ENCODE measurements at regions not wholly inside any gene's neighbourhood (a gene's known extent, or its start where the extent isn't known, plus 50 kb on each side); places are given as distances from the start of the nearest gene placed in this dataset.

- TF ChIP-seq KDM5A (IDR thresholded peaks at IDR 0.05; ENCODE audit: borderline replicate concordance, low read length) (no peak), GPBP1L1 (CRISPR knock-in tag; IDR thresholded peaks at IDR 0.05) (no peak), ATF2 (CRISPR knock-in tag; IDR thresholded peaks at IDR 0.05) (no peak), ZNF264 (CRISPR knock-in tag; IDR thresholded peaks at IDR 0.05) (no peak)
These were observed 747.2 kb downstream of the DIAPH3 start (continued) for GRCh38 chr13:59416561-59416960.

- BruUV-seq (replicated peaks) = no TSS peak
- no peaks in the 10 kb centered on the region for H4K20me1 ChIP-seq (ENCODE audit: insufficient read depth, low read length)
- 7% methylated on average over 4 of the region's 4 CpGs for WGBS (ENCODE audit: low lambda C conversion rate)
- no peak for TF ChIP-seq HNRNPK (IDR thresholded peaks at IDR 0.05; ENCODE audit: low read depth, low read length, poor library complexity, severe bottlenecking)
- no peak for TF ChIP-seq ZNF766 (CRISPR knock-in tag; IDR thresholded peaks at IDR 0.05; ENCODE audit: borderline replicate concordance)
- no peak for TF ChIP-seq NFE2L1 (CRISPR knock-in tag; IDR thresholded peaks at IDR 0.05; ENCODE audit: borderline replicate concordance)
- no peak for TF ChIP-seq ZNF296 (CRISPR knock-in tag; conservative IDR thresholded peaks at IDR 0.05)
- TF ChIP-seq SMARCC2 (IDR thresholded peaks at IDR 0.05) = no peak
- no peak for TF ChIP-seq GABPB1 (CRISPR knock-in tag; IDR thresholded peaks at IDR 0.05)
- TF ChIP-seq ERF (CRISPR knock-in tag; IDR thresholded peaks at IDR 0.05) = no peak
- TF ChIP-seq THAP8 (CRISPR knock-in tag; IDR thresholded peaks at IDR 0.05; ENCODE audit: borderline replicate concordance) = no peak
- FAIRE-seq (no peak), ATAC-seq (no peak), DNase-seq (ENCODE audit: low spot score) (no peak)
- ChIA-PET CTCF (ENCODE audit: low intra/inter-chr PET ratio, low total read pairs) (no interaction called here), POLR2A (no interaction called here)
- in situ Hi-C loops (cut with HindIII; ENCODE audit: extremely low pct_ligation_motif_present, low pct_unique_long_range_greater_than_20kb) (no loop called here), intact Hi-C loops (cut with micrococcal nuclease; ENCODE audit: unreplicated experiment) (no loop called here)
- H3K4me1 ChIP-seq (ENCODE audit: insufficient read depth, low read length) = no peaks in the 10 kb centered on the region
- H3K36me3 ChIP-seq (replicated peaks in 1 of 2; ENCODE audit: control insufficient read depth in 1 of 2, insufficient read depth in 2 of 2, low read length in 2 of 2) = no peaks in the 10 kb centered on the region
- no peak overlapping the region for H3K4me2 ChIP-seq (ENCODE audit: low read depth, low read length)
- H3K9ac ChIP-seq (ENCODE audit: insufficient read depth, low read depth, low read length) = no peak overlapping the region
- no peak overlapping the region for H3K27ac ChIP-seq (ENCODE audit: extremely low read length, insufficient read depth, low read length)
- H3K9me3 ChIP-seq (ENCODE audit: low read length) = no peaks in the 10 kb centered on the region; the same call in 1 of the 2 replicates
- H3K27me3 ChIP-seq (ENCODE audit: control insufficient read depth in 1 of 2, insufficient read depth in 2 of 2, low read length in 2 of 2) = no peaks in the 10 kb centered on the region
- no peak overlapping the region for H3K4me3 ChIP-seq (replicated peaks in 1 of 3; ENCODE audit: insufficient read depth in 1 of 3, low read depth in 2 of 3, low read length in 3 of 3)
- no peaks in the 10 kb centered on the region for H3K79me2 ChIP-seq (ENCODE audit: insufficient read depth, low read length)
- H2AFZ ChIP-seq (ENCODE audit: low read length) = no peak overlapping the region
These were observed 741.1 kb downstream of the DIAPH3 start for GRCh38 chr13:59422646-59423045.

All from HepG2 (cell line).